Smooth muscle cell (in vitro differentiated cells): ENCODE measurements at regions not wholly inside any gene's neighbourhood (a gene's known extent, or its start where the extent isn't known, plus 50 kb on each side); places are given as distances from the start of the nearest gene placed in this dataset.

Source experiments
- DNase-seq: peaks from one replicate; lab custom pipeline; 2025; ENCODE audit not compliant: unreplicated experiment; lab: John Stamatoyannopoulos, UW
- H2AFZ ChIP-seq: fragments of 200-600 bp; sonication (generic); 2 replicates; pipeline ENCODE4 v1.6.0; 2016; ENCODE audit warnings: antibody characterized with exemption, low read depth, mild to moderate bottlenecking
- H3F3A ChIP-seq: fragments of 200-600 bp; sonication (generic); 2 replicates; pipeline ENCODE4 v1.6.0; 2017; ENCODE audit warnings: antibody characterized with exemption, low read depth
- H3K27ac ChIP-seq: fragments of 200-600 bp; sonication (generic); 2 replicates; pipeline ENCODE4 v1.5.1; 2016; ENCODE audit warnings: low read depth, mild to moderate bottlenecking
- H3K27me3 ChIP-seq: fragments of 200-600 bp; sonication (generic); 2 replicates; pipeline ENCODE4 v1.6.1; 2016; ENCODE audit warnings: low read depth, mild to moderate bottlenecking
- H3K36me3 ChIP-seq: fragments of 200-600 bp; sonication (generic); 2 replicates; pipeline ENCODE4 v1.5.1; 2016; ENCODE audit warnings: low read depth
- H3K4me1 ChIP-seq: fragments of 200-600 bp; sonication (generic); 2 replicates; pipeline ENCODE4 v1.5.1; 2016; ENCODE audit warnings: low read depth
- H3K4me2 ChIP-seq: fragments of 200-600 bp; sonication (generic); 2 replicates; pipeline ENCODE4 v1.6.0; 2016; ENCODE audit warnings: mild to moderate bottlenecking
- H3K4me3 ChIP-seq: fragments of 200-600 bp; sonication (generic); 2 replicates; pipeline ENCODE4 v1.5.1; 2016; ENCODE audit warnings: mild to moderate bottlenecking
- H3K79me2 ChIP-seq: fragments of 200-600 bp; sonication (generic); 2 replicates; pipeline ENCODE4 v1.6.0; 2016; ENCODE audit warnings: low read depth, mild to moderate bottlenecking
- H3K9ac ChIP-seq: fragments of 200-600 bp; sonication (generic); 2 replicates; pipeline ENCODE4 v1.6.0; 2016; ENCODE audit warnings: low read depth
- H3K9me3 ChIP-seq: fragments of 200-600 bp; sonication (generic); replicated peaks from 2 replicates; pipeline ENCODE4 v1.5.1; 2016; ENCODE audit warnings: low read depth
- H4K20me1 ChIP-seq: fragments of 200-600 bp; sonication (generic); 2 replicates; pipeline ENCODE4 v1.6.0; 2016; ENCODE audit warnings: low read depth
- CTCF ChIP-seq: fragments of 200-600 bp; sonication (generic); IDR thresholded peaks from 2 replicates; pipeline ENCODE4 v1.5.1; 2017; ENCODE audit warnings: borderline replicate concordance, mild to moderate bottlenecking, antibody characterized with exemption; ENCODE audit not compliant: insufficient read depth, poor library complexity, severe bottlenecking
- WGBS: methylation state at CpG from one replicate; pipeline ENCODE4 v1.1.7; 2016; ENCODE audit warnings: low lambda C conversion rate; 5-methylcytosine and 5-hydroxymethylcytosine counted together

- H3K4me3 ChIP-seq: no peak overlapping the region
- TF ChIP-seq CTCF: no peak
- H4K20me1 ChIP-seq: no peaks in the 10 kb centered on the region
- H3K27ac ChIP-seq: peak overlapping the region; percentile 90
- peak overlapping the region; percentile 46 for H3K9ac ChIP-seq
- H3K27me3 ChIP-seq: no peaks in the 10 kb centered on the region
- H3K79me2 ChIP-seq: no peaks in the 10 kb centered on the region
- H3F3A ChIP-seq: no peaks in the 10 kb centered on the region
- no peak for DNase-seq
- no peak overlapping the region for H2AFZ ChIP-seq
- H3K4me1 ChIP-seq: peaks cover 5% of the 10 kb centered on the region
- no peaks in the 10 kb centered on the region for H3K36me3 ChIP-seq
- WGBS: 0% methylated on average over 2 of the region's 2 CpGs
- no peaks in the 10 kb centered on the region for H3K9me3 ChIP-seq
- peak overlapping the region; percentile 64 for H3K4me2 ChIP-seq
Measured at GRCh38 chr1:170410401-170411166, 121.4 kb upstream of the GORAB start.

- no peak overlapping the region for H3K27ac ChIP-seq
Measured at GRCh38 chr1:170414989-170415709, 116.8 kb upstream of the GORAB start.

GRCh38 chr1:170415710-170416372, 116.1 kb upstream of the GORAB start:
- no peak overlapping the region for H3K9ac ChIP-seq
- H3K27ac ChIP-seq: no peak overlapping the region
- H3K4me3 ChIP-seq: no peak overlapping the region
- 75% methylated on average over 4 of the region's 4 CpGs for WGBS
- no peaks in the 10 kb centered on the region for H4K20me1 ChIP-seq
- no peaks in the 10 kb centered on the region for H3F3A ChIP-seq
- TF ChIP-seq CTCF: no peak
- no peaks in the 10 kb centered on the region for H3K27me3 ChIP-seq
- no peaks in the 10 kb centered on the region for H3K9me3 ChIP-seq
- no peaks in the 10 kb centered on the region for H3K79me2 ChIP-seq
- no peak for DNase-seq
- H3K4me1 ChIP-seq: peaks cover 3% of the 10 kb centered on the region
- H2AFZ ChIP-seq: no peak overlapping the region
- H3K36me3 ChIP-seq: no peaks in the 10 kb centered on the region
- H3K4me2 ChIP-seq: no peak overlapping the region

More at GRCh38 chr1:170414989-170415709, 116.8 kb upstream of the GORAB start:
- no peaks in the 10 kb centered on the region for H4K20me1 ChIP-seq
- no peaks in the 10 kb centered on the region for H3K79me2 ChIP-seq
- no peak overlapping the region for H3K9ac ChIP-seq
- H3K36me3 ChIP-seq: no peaks in the 10 kb centered on the region
- no peak overlapping the region for H2AFZ ChIP-seq
- peaks cover 5% of the 10 kb centered on the region for H3K4me1 ChIP-seq
- H3K9me3 ChIP-seq: no peaks in the 10 kb centered on the region
- H3K4me3 ChIP-seq: no peak overlapping the region
- DNase-seq: no peak
- H3K27me3 ChIP-seq: no peaks in the 10 kb centered on the region
- no peak overlapping the region for H3K4me2 ChIP-seq
- 89% methylated on average over 3 of the region's 3 CpGs for WGBS
- no peaks in the 10 kb centered on the region for H3F3A ChIP-seq
- TF ChIP-seq CTCF: no peak
